ENCODE measurements at regions not wholly inside any gene's neighbourhood (a gene's known extent, or its start where the extent isn't known, plus 50 kb on each side); places are given as distances from the start of the nearest gene placed in this dataset.

DNA sequence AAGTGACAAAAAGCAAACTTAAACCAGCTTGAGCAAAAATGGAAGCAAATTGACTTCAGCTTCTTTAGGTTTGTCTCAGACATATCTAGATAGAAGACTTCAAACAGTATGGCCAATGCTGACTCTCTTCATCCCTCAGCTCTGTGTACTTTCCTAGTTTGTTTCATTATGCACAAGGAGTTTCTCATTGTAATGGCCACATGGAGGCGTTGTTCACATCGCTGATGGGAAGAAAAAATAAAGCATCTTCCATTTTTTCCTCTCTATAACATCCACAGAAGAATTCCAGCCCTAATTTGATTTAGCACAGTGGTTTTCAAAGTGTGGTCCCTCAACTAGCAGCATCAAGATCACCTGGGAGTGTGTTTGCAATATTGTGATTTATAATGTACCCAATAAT, 397.5 kb upstream of the PRKX start:
- H3K79me2 ChIP-seq (ENCODE audit: insufficient read depth, low read length) = no peaks in the 10 kb centered on the region
- TF ChIP-seq, protein P1, sequence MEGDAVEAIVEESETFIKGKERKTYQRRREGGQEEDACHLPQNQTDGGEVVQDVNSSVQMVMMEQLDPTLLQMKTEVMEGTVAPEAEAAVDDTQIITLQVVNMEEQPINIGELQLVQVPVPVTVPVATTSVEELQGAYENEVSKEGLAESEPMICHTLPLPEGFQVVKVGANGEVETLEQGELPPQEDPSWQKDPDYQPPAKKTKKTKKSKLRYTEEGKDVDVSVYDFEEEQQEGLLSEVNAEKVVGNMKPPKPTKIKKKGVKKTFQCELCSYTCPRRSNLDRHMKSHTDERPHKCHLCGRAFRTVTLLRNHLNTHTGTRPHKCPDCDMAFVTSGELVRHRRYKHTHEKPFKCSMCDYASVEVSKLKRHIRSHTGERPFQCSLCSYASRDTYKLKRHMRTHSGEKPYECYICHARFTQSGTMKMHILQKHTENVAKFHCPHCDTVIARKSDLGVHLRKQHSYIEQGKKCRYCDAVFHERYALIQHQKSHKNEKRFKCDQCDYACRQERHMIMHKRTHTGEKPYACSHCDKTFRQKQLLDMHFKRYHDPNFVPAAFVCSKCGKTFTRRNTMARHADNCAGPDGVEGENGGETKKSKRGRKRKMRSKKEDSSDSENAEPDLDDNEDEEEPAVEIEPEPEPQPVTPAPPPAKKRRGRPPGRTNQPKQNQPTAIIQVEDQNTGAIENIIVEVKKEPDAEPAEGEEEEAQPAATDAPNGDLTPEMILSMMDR (IDR thresholded peaks at IDR 0.05; ENCODE audit: low read length) = no peak; the same call in 1 of the 2 replicates
- no peak for TF ChIP-seq EZH2 (IDR thresholded peaks at IDR 0.05; ENCODE audit: borderline replicate concordance, low read length)
- no peaks in the 10 kb centered on the region for H3K9me3 ChIP-seq (ENCODE audit: low read length)
- no peak overlapping the region for H3K4me3 ChIP-seq (ENCODE audit: low read depth, low read length, poor library complexity, severe bottlenecking)
- no peak overlapping the region for H3K9ac ChIP-seq (ENCODE audit: low read length)
- H2AFZ ChIP-seq (ENCODE audit: low read length) = no peak overlapping the region
- no peaks in the 10 kb centered on the region for H4K20me1 ChIP-seq (ENCODE audit: insufficient read depth, low read length)
- no peaks in the 10 kb centered on the region for H3F3A ChIP-seq (ENCODE audit: insufficient read depth, low read length)
- H3K4me2 ChIP-seq (ENCODE audit: low read length) = no peak overlapping the region
- H3K36me3 ChIP-seq (ENCODE audit: insufficient read depth, low read length) = no peaks in the 10 kb centered on the region
- H3K9me2 ChIP-seq (ENCODE audit: low read depth, low read length) = no peaks in the 10 kb centered on the region
- no peaks in the 10 kb centered on the region for H3K27me3 ChIP-seq (ENCODE audit: insufficient read depth, low read length)
- no peaks in the 10 kb centered on the region for H3K4me1 ChIP-seq (ENCODE audit: insufficient read depth, low read length, severe bottlenecking)
- no peak overlapping the region for H3K27ac ChIP-seq (ENCODE audit: low read depth, low read length, poor library complexity, severe bottlenecking)

DNA sequence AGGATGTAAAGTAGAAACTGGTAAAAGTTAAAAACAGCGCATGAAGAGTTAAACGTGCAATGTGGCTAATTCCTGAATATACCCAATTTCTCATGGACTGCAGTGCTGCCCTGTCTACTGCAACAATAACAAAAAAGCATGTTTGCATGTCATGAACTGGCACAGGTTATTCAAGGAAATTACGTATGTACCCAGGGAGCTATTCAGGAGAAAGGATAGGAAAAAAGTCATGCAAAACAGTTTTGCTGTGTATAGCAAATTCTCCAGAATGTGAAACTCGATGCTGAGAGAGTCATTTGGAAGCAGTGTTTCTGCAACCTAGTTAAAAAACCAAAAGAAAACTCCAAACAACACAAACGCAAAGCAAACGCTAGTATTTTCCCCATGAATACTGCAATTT, 381.5 kb upstream of the PRKX start:
- Histone ChIP-seq H3K27ac (ENCODE audit: low read depth, low read length, poor library complexity, severe bottlenecking) (no peak overlapping the region), H3K27me3 (ENCODE audit: insufficient read depth, low read length) (no peaks in the 10 kb centered on the region), H3K9me3 (ENCODE audit: low read length) (no peaks in the 10 kb centered on the region), H3K4me3 (ENCODE audit: low read depth, low read length, poor library complexity, severe bottlenecking) (no peak overlapping the region), H3K9ac (ENCODE audit: low read length) (no peak overlapping the region), H3K79me2 (ENCODE audit: insufficient read depth, low read length) (no peaks in the 10 kb centered on the region), H3F3A (ENCODE audit: insufficient read depth, low read length) (no peaks in the 10 kb centered on the region), H2AFZ (ENCODE audit: low read length) (no peak overlapping the region), H3K4me1 (ENCODE audit: insufficient read depth, low read length, severe bottlenecking) (no peaks in the 10 kb centered on the region), H3K4me2 (ENCODE audit: low read length) (no peak overlapping the region), H3K36me3 (ENCODE audit: insufficient read depth, low read length) (no peaks in the 10 kb centered on the region), H4K20me1 (ENCODE audit: insufficient read depth, low read length) (no peaks in the 10 kb centered on the region), H3K9me2 (ENCODE audit: low read depth, low read length) (no peaks in the 10 kb centered on the region)
- TF ChIP-seq EZH2 (IDR thresholded peaks at IDR 0.05; ENCODE audit: borderline replicate concordance, low read length) = no peak
- TF ChIP-seq, protein P1 (IDR thresholded peaks at IDR 0.05; ENCODE audit: low read length) = no peak

DNA sequence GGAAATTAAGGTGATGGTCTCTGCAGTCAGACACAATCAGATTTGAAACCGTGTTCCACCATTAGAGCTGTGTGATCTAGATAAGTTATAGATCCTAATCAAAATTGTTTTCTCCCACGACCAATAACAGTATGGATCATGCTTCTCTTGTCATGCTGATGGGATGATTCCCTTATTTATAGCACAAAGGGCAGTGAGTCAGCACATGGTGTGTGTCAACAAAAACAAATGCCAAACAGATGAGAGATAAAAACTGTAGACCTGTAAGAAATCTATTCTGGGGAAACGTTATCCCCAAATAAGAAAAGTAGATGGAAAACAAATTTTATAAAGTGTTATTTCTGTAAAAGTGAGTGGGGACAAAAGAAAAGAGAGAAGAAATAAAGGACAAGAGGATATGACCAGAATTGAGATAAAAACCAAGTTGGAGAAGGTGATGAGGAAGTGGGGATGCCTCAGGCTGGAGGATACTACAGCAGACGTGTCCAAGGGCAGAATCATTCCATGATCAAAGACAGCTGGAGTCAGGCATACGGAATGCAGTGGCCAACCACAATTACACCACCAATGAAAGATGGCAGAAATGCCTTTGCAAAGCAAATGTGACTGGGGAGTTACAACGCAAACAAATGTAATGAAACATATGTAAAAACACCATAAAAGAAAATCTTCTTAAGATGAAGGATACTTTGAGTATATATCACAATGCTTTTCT, 377.8 kb upstream of the PRKX start:
- Histone ChIP-seq H3K79me2 (ENCODE audit: insufficient read depth, low read length) (no peaks in the 10 kb centered on the region), H3K9me3 (ENCODE audit: low read length) (no peaks in the 10 kb centered on the region), H4K20me1 (ENCODE audit: insufficient read depth, low read length) (no peaks in the 10 kb centered on the region), H3K36me3 (ENCODE audit: insufficient read depth, low read length) (no peaks in the 10 kb centered on the region), H3K4me2 (ENCODE audit: low read length) (no peak overlapping the region), H3K27me3 (ENCODE audit: insufficient read depth, low read length) (no peaks in the 10 kb centered on the region), H3F3A (ENCODE audit: insufficient read depth, low read length) (no peaks in the 10 kb centered on the region), H2AFZ (ENCODE audit: low read length) (no peak overlapping the region), H3K9ac (ENCODE audit: low read length) (no peak overlapping the region), H3K9me2 (ENCODE audit: low read depth, low read length) (no peaks in the 10 kb centered on the region), H3K4me3 (ENCODE audit: low read depth, low read length, poor library complexity, severe bottlenecking) (no peak overlapping the region), H3K4me1 (ENCODE audit: insufficient read depth, low read length, severe bottlenecking) (no peaks in the 10 kb centered on the region), H3K27ac (ENCODE audit: low read depth, low read length, poor library complexity, severe bottlenecking) (no peak overlapping the region)
- TF ChIP-seq, protein P1 (IDR thresholded peaks at IDR 0.05; ENCODE audit: low read length) = no peak
- no peak for TF ChIP-seq EZH2 (IDR thresholded peaks at IDR 0.05; ENCODE audit: borderline replicate concordance, low read length)

All from OCI-LY1 (cell line).